Fibroblast of lung (primary cell): ENCODE measurements at regions not wholly inside any gene's neighbourhood (a gene's known extent, or its start where the extent isn't known, plus 50 kb on each side); places are given as distances from the start of the nearest gene placed in this dataset.

Experiments used
- CTCF ChIP-seq, 2 donors: IDR thresholded peaks in 1 of 2; conservative IDR thresholded peaks in 1 of 2; 1 replicate in 1 of 2; 2 replicates in 1 of 2; pipeline ENCODE4 v1.5.1; 2011 to 2012; ENCODE audit warnings: low read length in 2 of 2, control low read depth in 1 of 2, inconsistent platforms in 1 of 2, low read depth in 1 of 2, mild to moderate bottlenecking in 1 of 2
- EZH2 ChIP-seq: IDR thresholded peaks from 2 replicates; pipeline ENCODE4 v1.5.1; 2012; ENCODE audit warnings: low read length, control low read depth, mild to moderate bottlenecking; ENCODE audit errors: missing control alignments

GRCh38 chr2:103268841-103269498 is 507.1 kb downstream of the TMEM182 start:
- TF ChIP-seq CTCF (conservative IDR thresholded peaks at IDR 0.05 in 1 of 2, IDR thresholded peaks at IDR 0.05 in 1 of 2; ENCODE audit: low read depth in 1 of 2, low read length in 2 of 2) (no peak), EZH2 (no peak)
